Epithelial cell of proximal tubule (primary cell): ENCODE measurements at regions not wholly inside any gene's neighbourhood (a gene's known extent, or its start where the extent isn't known, plus 50 kb on each side); places are given as distances from the start of the nearest gene placed in this dataset.

Source experiments
- DNase-seq: peaks from one replicate; pipeline ENCODE4 v3.0.0-alpha.2; 2011; ENCODE audit warnings: low read depth
- H3K4me3 ChIP-seq: 2 replicates; pipeline ENCODE4 v1.5.1; 2011; ENCODE audit warnings: low read depth, mild to moderate bottlenecking, low read length
- TF ChIP-seq, protein P1 (sequence below): conservative IDR thresholded peaks from 2 replicates; pipeline ENCODE4 v1.5.1; 2012; ENCODE audit warnings: low read depth, mild to moderate bottlenecking, low read length

- TF ChIP-seq, protein P1, sequence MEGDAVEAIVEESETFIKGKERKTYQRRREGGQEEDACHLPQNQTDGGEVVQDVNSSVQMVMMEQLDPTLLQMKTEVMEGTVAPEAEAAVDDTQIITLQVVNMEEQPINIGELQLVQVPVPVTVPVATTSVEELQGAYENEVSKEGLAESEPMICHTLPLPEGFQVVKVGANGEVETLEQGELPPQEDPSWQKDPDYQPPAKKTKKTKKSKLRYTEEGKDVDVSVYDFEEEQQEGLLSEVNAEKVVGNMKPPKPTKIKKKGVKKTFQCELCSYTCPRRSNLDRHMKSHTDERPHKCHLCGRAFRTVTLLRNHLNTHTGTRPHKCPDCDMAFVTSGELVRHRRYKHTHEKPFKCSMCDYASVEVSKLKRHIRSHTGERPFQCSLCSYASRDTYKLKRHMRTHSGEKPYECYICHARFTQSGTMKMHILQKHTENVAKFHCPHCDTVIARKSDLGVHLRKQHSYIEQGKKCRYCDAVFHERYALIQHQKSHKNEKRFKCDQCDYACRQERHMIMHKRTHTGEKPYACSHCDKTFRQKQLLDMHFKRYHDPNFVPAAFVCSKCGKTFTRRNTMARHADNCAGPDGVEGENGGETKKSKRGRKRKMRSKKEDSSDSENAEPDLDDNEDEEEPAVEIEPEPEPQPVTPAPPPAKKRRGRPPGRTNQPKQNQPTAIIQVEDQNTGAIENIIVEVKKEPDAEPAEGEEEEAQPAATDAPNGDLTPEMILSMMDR, result no peak
Measured at GRCh38 chr5:105230516-105231157, 1668.0 kb upstream of the NUDT12 start.

GRCh38 chr5:105218018-105218417, 1655.4 kb upstream of the NUDT12 start:
- no peak for DNase-seq
- TF ChIP-seq, protein P1, result no peak
- H3K4me3 ChIP-seq, result no peak overlapping the region

More at GRCh38 chr5:105230516-105231157, 1668.0 kb upstream of the NUDT12 start:
- DNase-seq, result no peak
- H3K4me3 ChIP-seq, result no peak overlapping the region

DNA sequence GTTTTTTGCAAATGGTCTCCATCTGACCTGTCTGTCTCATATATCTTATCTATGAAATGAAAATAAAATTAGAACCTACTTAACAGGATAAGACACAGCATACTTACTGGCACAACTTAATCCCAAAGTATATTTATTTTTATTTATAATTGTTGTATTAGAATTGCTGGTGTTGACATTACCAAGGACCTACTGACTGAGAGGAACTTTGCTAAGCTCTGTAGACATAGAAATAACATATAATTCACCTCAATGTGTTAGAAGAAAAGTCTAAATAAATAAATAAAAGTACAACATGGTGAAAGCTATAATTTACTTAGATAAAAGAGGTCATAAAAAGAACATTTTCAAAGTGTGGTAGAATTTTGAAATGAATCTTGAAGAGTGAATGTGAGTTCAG, 1650.5 kb upstream of the NUDT12 start:
- H3K4me3 ChIP-seq, result no peak overlapping the region
- TF ChIP-seq, protein P1, result no peak
- no peak for DNase-seq

DNA sequence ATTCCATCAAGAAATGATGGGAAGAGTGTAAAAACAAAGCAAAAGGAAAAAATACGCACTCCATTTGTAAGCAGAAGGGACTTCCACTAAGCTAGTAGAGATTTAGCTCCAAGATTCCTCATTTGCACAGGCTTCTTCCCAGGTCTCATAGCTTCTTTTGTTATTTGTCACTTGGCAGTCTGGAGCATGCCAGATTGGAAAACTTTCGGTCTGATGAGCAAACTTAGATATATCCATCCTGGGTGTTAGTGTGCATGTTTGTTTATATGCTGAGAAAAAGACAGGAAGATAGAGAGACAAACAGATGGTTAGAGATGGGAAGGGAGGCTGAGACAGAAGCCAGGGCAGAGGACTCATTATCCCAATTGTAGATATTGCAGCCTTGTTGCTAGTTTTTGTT, 1644.5 kb upstream of the NUDT12 start:
- TF ChIP-seq, protein P1, result no peak
- H3K4me3 ChIP-seq, result no peak overlapping the region
- no peak for DNase-seq

GRCh38 chr5:105197531-105197930, 1634.9 kb upstream of the NUDT12 start:
- TF ChIP-seq, protein P1, result no peak
- H3K4me3 ChIP-seq, result no peak overlapping the region
- DNase-seq, result no peak

DNA sequence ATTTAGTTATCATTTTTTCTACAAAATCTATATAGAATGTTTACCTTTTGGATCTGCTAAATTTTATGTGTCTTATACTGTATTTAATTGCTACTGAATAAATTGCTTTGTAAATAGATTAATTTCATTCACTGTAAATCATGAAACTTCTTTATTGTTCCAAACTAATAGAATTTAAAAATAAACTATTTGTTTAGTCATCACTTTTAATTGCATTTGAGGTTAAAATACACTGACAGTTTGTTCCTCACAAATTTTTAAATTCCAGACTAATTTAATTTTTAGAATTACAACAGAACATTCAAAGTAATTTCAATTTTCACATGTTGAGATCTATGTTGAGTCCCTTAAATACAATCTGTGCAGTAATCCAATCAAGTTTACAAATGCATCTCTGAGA, 1633.2 kb upstream of the NUDT12 start:
- no peak for DNase-seq
- TF ChIP-seq, protein P1, result no peak
- H3K4me3 ChIP-seq, result no peak overlapping the region

- DNase-seq, result no peak
- H3K4me3 ChIP-seq, result no peak overlapping the region
- TF ChIP-seq, protein P1, result no peak
Measured at GRCh38 chr5:105172918-105173317, 1610.3 kb upstream of the NUDT12 start.
